Fibroblast of lung (primary cell): ENCODE measurements at regions not wholly inside any gene's neighbourhood (a gene's known extent, or its start where the extent isn't known, plus 50 kb on each side); places are given as distances from the start of the nearest gene placed in this dataset.

ENCODE experiments used
- DNase-seq, 2 donors: peaks; one replicate each; pipeline versions ENCODE4 v3.0.0 to v3.0.0-alpha.2; 2010; ENCODE audit warnings: low read depth in 2 of 2
- H2AFZ ChIP-seq: 2 replicates; pipeline ENCODE4 v1.5.1; 2012; ENCODE audit warnings: low read length, control low read depth, inconsistent platforms
- H3K27ac ChIP-seq: 2 replicates; pipeline ENCODE4 v1.5.1; 2011; ENCODE audit warnings: low read length, control low read depth; ENCODE audit not compliant: insufficient read depth
- H3K27me3 ChIP-seq: 2 replicates; pipeline ENCODE4 v1.5.1; 2011; ENCODE audit warnings: mild to moderate bottlenecking, low read length; ENCODE audit not compliant: control insufficient read depth, insufficient read depth
- H3K36me3 ChIP-seq: 2 replicates; pipeline ENCODE4 v1.5.1; 2011; ENCODE audit warnings: low read length; ENCODE audit not compliant: control insufficient read depth, insufficient read depth
- H3K4me1 ChIP-seq: 2 replicates; pipeline ENCODE4 v1.5.1; 2011; ENCODE audit warnings: low read length; ENCODE audit not compliant: control insufficient read depth, insufficient read depth; ENCODE audit errors: extremely low read depth
- H3K4me2 ChIP-seq: 2 replicates; pipeline ENCODE4 v1.5.1; 2011; ENCODE audit warnings: low read length, control low read depth; ENCODE audit not compliant: insufficient read depth; ENCODE audit errors: extremely low read depth
- H3K4me3 ChIP-seq, 4 experiments: fragments of 200-600 bp in 1 of 4; sonication (generic) in 1 of 4; replicated peaks in 1 of 4; 2 replicates each; pipeline ENCODE4 v1.5.1; 2011 to 2016; ENCODE audit warnings: low read length in 4 of 4, low read depth in 3 of 4, mild to moderate bottlenecking in 3 of 4, control low read depth in 2 of 4, inconsistent platforms in 1 of 4, mixed read lengths in 1 of 4; ENCODE audit not compliant: insufficient read depth in 1 of 4; ENCODE audit errors: control extremely low read depth in 1 of 4
- H3K79me2 ChIP-seq: 2 replicates; pipeline ENCODE4 v1.5.1; 2012; ENCODE audit warnings: mild to moderate bottlenecking, low read length, inconsistent platforms; ENCODE audit not compliant: control insufficient read depth, insufficient read depth
- H3K9ac ChIP-seq: 2 replicates; pipeline ENCODE4 v1.5.1; 2011; ENCODE audit warnings: mild to moderate bottlenecking, low read length, control low read depth; ENCODE audit not compliant: insufficient read depth
- H3K9me3 ChIP-seq: 2 replicates; pipeline ENCODE4 v1.5.1; 2012; ENCODE audit warnings: low read depth, low read length; ENCODE audit not compliant: control insufficient read depth, insufficient read depth
- H4K20me1 ChIP-seq: 2 replicates; pipeline ENCODE4 v1.5.1; 2011; ENCODE audit warnings: low read length; ENCODE audit not compliant: control insufficient read depth, insufficient read depth; ENCODE audit errors: extremely low read depth
- EZH2 ChIP-seq: IDR thresholded peaks from 2 replicates; pipeline ENCODE4 v1.5.1; 2012; ENCODE audit warnings: low read length, control low read depth, mild to moderate bottlenecking; ENCODE audit errors: missing control alignments
- TF ChIP-seq, protein P1 (sequence below), 2 donors: IDR thresholded peaks in 1 of 2; conservative IDR thresholded peaks in 1 of 2; 1 replicate in 1 of 2; 2 replicates in 1 of 2; pipeline ENCODE4 v1.5.1; 2011 to 2012; ENCODE audit warnings: low read length in 2 of 2, control low read depth in 1 of 2, inconsistent platforms in 1 of 2, low read depth in 1 of 2, mild to moderate bottlenecking in 1 of 2

DNA sequence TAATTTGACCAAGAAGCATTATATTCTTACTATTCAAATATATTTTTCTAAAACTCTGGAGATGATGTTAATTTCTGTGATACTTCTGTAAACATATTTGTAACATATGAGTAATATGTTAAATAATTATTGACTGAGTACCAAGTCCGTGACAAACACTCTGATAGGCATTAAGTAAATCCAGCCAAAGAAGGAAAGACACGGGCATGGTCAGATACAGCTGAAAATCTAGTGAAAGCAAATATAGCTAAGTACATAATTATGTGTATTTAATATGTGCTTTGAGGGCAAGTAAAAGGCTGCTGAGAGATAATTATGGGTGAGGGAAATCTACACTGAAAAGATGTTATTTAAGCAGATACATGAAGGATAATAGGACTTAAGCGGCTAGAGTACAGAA, 1263.6 kb upstream of the ADGRL3 start:
- H3K9me3 ChIP-seq, result no peaks in the 10 kb centered on the region
- TF ChIP-seq, protein P1, sequence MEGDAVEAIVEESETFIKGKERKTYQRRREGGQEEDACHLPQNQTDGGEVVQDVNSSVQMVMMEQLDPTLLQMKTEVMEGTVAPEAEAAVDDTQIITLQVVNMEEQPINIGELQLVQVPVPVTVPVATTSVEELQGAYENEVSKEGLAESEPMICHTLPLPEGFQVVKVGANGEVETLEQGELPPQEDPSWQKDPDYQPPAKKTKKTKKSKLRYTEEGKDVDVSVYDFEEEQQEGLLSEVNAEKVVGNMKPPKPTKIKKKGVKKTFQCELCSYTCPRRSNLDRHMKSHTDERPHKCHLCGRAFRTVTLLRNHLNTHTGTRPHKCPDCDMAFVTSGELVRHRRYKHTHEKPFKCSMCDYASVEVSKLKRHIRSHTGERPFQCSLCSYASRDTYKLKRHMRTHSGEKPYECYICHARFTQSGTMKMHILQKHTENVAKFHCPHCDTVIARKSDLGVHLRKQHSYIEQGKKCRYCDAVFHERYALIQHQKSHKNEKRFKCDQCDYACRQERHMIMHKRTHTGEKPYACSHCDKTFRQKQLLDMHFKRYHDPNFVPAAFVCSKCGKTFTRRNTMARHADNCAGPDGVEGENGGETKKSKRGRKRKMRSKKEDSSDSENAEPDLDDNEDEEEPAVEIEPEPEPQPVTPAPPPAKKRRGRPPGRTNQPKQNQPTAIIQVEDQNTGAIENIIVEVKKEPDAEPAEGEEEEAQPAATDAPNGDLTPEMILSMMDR (conservative IDR thresholded peaks at IDR 0.05 in 1 of 2, IDR thresholded peaks at IDR 0.05 in 1 of 2; ENCODE audit: low read depth in 1 of 2, low read length in 2 of 2), result no peak
- TF ChIP-seq EZH2, result no peak
- no peaks in the 10 kb centered on the region for H3K36me3 ChIP-seq
- no peaks in the 10 kb centered on the region for H3K4me1 ChIP-seq
- no peaks in the 10 kb centered on the region for H4K20me1 ChIP-seq
- H3K27me3 ChIP-seq, result no peaks in the 10 kb centered on the region
- H2AFZ ChIP-seq, result no peak overlapping the region
- no peak overlapping the region for H3K27ac ChIP-seq
- H3K79me2 ChIP-seq, result no peaks in the 10 kb centered on the region
- no peak overlapping the region for H3K4me3 ChIP-seq
- no peak for DNase-seq
- H3K4me2 ChIP-seq, result no peak overlapping the region
- H3K9ac ChIP-seq, result no peak overlapping the region

DNA sequence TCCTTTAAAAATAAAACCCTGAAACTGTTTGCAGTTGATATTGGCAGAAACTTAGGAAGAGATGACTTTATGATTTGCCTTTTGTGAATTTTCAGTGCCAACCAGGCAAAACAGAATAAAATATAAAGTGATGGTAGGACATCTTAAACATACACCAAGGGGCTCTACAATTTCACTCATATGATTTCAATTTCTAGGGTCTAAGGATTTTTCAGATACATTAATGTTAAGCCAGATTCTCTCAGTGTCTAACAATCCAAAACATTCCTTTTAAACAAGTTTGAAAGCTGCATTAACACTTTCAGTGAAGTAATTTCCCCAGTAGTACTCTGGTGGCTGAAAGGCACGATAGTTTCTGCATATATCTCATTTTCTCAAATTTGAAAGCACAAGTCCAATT, 1262.0 kb upstream of the ADGRL3 start:
- no peaks in the 10 kb centered on the region for H3K27me3 ChIP-seq
- H3K4me2 ChIP-seq, result no peak overlapping the region
- no peaks in the 10 kb centered on the region for H4K20me1 ChIP-seq
- no peak overlapping the region for H3K4me3 ChIP-seq
- H2AFZ ChIP-seq, result no peak overlapping the region
- H3K36me3 ChIP-seq, result no peaks in the 10 kb centered on the region
- H3K79me2 ChIP-seq, result no peaks in the 10 kb centered on the region
- H3K9me3 ChIP-seq, result no peaks in the 10 kb centered on the region
- no peak for DNase-seq
- no peaks in the 10 kb centered on the region for H3K4me1 ChIP-seq
- H3K27ac ChIP-seq, result no peak overlapping the region
- TF ChIP-seq EZH2, result no peak
- TF ChIP-seq, protein P1 (conservative IDR thresholded peaks at IDR 0.05 in 1 of 2, IDR thresholded peaks at IDR 0.05 in 1 of 2; ENCODE audit: low read depth in 1 of 2, low read length in 2 of 2), result no peak
- H3K9ac ChIP-seq, result no peak overlapping the region

DNA sequence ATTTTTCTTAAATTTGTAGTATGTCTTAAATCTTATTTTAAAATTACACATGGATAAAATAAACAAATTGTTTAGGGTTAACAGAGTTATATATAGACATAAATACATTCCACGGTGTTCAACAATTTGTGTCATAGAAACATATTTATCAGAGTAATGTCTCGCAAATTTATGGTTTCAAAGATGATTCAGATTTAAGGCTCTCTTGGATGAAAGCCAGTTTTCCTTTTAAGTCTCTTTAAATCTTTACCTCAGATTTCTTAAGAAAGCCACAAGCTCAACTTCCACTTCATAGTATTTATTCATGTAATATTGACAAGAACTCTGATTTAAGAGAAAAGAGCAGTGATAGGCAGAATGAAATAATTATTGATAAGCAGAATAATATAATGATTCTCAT, 1254.8 kb upstream of the ADGRL3 start:
- H3K79me2 ChIP-seq, result no peaks in the 10 kb centered on the region
- DNase-seq, result no peak
- H3K4me2 ChIP-seq, result no peak overlapping the region

More for the DNA sequence above, 1254.8 kb upstream of the ADGRL3 start:
- H4K20me1 ChIP-seq, result no peaks in the 10 kb centered on the region
- no peak for TF ChIP-seq EZH2
- TF ChIP-seq, protein P1 (conservative IDR thresholded peaks at IDR 0.05 in 1 of 2, IDR thresholded peaks at IDR 0.05 in 1 of 2; ENCODE audit: low read depth in 1 of 2, low read length in 2 of 2), result no peak
- no peak overlapping the region for H3K9ac ChIP-seq
- H2AFZ ChIP-seq, result no peak overlapping the region
- no peaks in the 10 kb centered on the region for H3K36me3 ChIP-seq
- no peak overlapping the region for H3K27ac ChIP-seq
- no peaks in the 10 kb centered on the region for H3K27me3 ChIP-seq
- no peak overlapping the region for H3K4me3 ChIP-seq
- H3K4me1 ChIP-seq, result no peaks in the 10 kb centered on the region
- H3K9me3 ChIP-seq, result no peaks in the 10 kb centered on the region
